Omental fat pad (tissue), 3 donors: ENCODE measurements at regions not wholly inside any gene's neighbourhood (a gene's known extent, or its start where the extent isn't known, plus 50 kb on each side); places are given as distances from the start of the nearest gene placed in this dataset.

ENCODE experiments used
- ATAC-seq: fragments of 150-250 bp; one replicate; pipeline ENCODE4 v1.9.1; 2016; ENCODE audit warnings: mild to moderate bottlenecking, moderate library complexity; ENCODE audit not compliant: low FRiP score
- DNase-seq: peaks from one replicate; pipeline ENCODE4 v3.0.0-alpha.2; 2019; ENCODE audit warnings: low spot score
- TF ChIP-seq, protein P1 (sequence below), 3 donors: fragments of 450-650 bp; IDR thresholded peaks; one replicate each; pipeline ENCODE4 v1.5.1; 2016 to 2017; ENCODE audit warnings: antibody characterized with exemption in 3 of 3, mild to moderate bottlenecking in 3 of 3, moderate library complexity in 2 of 3

DNA sequence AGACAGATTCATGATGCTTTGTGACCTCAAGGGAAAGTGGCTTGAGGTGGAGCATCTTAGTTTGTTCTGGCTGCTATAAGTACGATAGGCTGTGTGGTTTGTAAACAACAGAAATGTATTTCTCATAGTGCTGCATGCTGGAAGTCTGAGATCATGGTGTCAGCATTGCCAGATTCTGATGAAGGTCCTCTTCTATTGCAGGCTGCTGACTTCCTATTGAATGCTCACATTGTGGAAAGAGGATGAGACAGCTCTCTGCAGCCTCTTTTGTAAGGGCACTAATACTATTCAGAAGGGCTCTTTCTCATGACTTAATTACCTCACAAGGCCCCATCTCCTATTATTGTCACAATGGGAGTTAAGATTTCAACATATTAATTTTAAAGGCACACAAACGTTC lies 1674.0 kb upstream of the PCDH7 start:
- TF ChIP-seq, protein P1, sequence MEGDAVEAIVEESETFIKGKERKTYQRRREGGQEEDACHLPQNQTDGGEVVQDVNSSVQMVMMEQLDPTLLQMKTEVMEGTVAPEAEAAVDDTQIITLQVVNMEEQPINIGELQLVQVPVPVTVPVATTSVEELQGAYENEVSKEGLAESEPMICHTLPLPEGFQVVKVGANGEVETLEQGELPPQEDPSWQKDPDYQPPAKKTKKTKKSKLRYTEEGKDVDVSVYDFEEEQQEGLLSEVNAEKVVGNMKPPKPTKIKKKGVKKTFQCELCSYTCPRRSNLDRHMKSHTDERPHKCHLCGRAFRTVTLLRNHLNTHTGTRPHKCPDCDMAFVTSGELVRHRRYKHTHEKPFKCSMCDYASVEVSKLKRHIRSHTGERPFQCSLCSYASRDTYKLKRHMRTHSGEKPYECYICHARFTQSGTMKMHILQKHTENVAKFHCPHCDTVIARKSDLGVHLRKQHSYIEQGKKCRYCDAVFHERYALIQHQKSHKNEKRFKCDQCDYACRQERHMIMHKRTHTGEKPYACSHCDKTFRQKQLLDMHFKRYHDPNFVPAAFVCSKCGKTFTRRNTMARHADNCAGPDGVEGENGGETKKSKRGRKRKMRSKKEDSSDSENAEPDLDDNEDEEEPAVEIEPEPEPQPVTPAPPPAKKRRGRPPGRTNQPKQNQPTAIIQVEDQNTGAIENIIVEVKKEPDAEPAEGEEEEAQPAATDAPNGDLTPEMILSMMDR (IDR thresholded peaks at IDR 0.05) = no peak
- no peak for DNase-seq
- no peak for ATAC-seq

DNA sequence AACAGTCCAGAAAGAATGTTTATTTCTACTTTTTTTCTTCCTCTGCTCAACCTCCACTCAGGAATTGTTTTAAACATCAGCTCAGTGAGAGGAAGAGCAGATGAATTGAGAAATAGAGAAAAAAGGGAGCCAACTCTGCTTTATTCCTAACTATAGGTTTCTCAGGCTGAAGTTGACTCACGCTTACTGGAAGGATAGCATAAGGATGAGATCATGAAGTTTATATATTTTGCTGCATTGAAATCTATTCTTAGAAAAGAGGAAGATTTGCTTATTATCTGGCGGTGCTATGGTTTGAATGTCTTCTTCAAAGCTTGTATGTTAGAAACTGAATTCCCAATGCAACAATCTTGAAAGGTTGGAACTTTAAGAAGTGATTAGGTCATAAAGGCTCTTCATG lies 1673.4 kb upstream of the PCDH7 start:
- TF ChIP-seq, protein P1 (IDR thresholded peaks at IDR 0.05) = no peak
- no peak for ATAC-seq
- no peak for DNase-seq

DNA sequence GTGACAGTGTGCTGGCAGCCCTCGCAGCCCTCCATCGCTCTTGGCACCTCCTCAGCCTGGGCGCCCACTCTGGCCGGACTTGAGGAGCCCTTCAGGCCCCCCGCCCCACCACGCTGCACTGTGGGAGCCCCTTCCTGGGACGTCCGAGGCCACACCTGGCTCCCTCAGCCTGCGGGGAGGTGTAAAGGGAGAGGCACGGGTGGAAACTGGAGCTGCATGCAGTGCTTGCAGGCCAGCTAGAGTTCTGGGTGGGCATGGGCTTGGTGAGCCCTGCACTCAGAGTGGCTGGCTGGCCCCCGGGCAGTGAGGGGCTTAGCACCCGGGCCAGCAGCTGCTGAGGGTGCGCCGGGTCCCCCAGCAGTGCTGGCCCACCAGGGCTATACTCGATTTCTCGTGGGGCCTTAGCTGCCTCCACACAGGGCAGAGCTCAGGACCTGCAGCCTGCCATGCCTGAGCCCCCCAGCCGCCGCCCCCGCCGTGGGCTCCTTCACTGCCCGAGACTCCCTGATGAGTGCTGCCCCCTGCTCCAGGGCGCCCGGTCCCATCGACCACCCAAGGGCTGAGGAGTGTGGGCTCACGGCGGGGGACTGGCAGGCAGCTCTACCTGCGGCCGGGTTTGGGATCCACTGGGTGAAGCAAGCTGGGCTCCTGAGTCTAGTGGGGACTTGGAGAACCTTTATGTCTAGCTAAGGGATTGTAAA lies 1672.7 kb upstream of the PCDH7 start:
- TF ChIP-seq, protein P1 (IDR thresholded peaks at IDR 0.05) = no peak
- ATAC-seq = no peak
- DNase-seq = no peak

DNA sequence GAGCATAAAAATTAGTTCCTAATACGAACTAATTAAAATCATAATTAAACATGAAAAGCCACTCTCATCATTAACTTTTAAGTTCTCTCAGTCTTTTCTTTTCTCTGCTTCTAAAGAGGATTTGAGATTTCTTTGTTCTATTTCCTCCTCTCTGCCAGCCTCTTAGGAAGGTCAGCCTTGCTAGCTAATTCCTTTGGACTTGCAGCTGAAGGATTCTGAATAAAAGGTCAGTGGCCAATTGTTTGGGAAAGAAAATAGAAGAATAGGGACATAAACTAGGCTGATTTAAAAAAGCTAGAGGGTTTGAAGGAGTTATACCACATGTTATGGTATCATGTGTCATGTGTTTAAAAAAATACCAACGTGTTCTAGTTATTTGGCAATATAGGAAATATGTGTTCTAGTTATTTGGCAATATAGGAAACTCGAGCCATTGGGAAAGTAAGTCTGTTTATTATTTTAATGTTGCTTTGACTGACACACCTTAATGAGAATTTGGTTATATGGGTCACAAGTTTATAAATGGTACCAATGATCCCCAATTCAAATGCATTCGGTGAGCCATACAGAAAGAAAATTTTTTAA lies 1668.7 kb upstream of the PCDH7 start:
- ATAC-seq = no peak
- no peak for DNase-seq
- TF ChIP-seq, protein P1 (IDR thresholded peaks at IDR 0.05) = no peak

DNA sequence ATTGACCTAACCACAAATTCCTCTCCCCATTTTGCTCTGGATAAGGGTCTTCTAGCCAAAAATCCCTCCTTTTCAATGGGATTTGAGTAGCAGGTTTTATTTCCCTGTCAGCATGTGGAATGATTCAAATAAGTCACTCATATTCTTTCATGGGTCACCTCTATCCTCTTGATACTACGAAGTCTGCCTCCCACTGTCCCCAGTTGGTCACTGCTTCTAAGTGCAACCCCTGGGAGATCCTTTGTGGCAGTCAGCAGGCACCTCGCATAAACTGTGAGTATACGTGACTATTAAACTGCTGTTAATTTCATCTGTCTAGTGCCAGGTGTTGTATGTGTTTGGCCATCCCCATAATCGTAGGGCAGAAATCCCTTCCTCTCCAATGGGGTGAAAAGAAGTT lies 1667.9 kb upstream of the PCDH7 start:
- DNase-seq (no peak), ATAC-seq (no peak)
- TF ChIP-seq, protein P1 (IDR thresholded peaks at IDR 0.05) = no peak

DNA sequence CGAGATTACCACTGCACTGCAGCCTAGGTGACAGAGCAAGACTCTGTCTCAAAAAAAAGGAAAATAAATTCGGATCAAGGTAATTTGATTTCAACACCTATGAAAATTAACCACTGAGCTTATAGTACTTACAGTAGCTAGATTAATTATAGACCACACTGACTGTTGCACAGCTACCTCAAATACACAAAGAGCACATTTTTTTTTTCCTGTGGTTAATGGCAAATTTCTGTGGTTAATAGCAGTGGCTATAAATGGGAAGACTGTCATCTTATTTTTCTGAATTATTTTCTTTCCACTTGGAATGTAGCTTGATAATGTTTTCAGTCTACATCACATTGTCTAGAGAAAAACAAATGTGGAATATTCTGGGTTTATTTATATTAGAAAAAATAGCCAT lies 1661.6 kb upstream of the PCDH7 start:
- ATAC-seq (no peak), DNase-seq (no peak)
- TF ChIP-seq, protein P1 (IDR thresholded peaks at IDR 0.05) = no peak

DNA sequence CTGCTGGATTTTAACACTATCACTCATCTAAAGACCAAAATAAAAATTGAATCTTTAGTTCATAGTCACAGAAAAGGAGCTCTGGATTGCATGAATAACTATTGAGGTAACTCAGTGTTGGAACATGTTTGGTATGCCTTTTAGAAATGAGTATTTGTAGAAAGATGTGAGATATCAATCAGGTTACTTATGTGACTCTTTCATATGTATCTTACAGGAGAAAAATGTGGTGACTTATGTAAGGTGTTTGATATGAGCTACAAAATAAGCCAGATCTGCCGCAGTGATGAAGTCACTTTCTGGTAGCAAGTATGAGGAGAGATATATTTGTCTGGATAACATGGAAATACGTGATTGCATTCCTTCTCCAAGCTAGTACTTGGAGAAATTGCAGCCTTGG lies 1653.3 kb upstream of the PCDH7 start:
- TF ChIP-seq, protein P1 (IDR thresholded peaks at IDR 0.05) = no peak
- no peak for ATAC-seq
- no peak for DNase-seq
